ENCODE measurements at regions not wholly inside any gene's neighbourhood (a gene's known extent, or its start where the extent isn't known, plus 50 kb on each side); places are given as distances from the start of the nearest gene placed in this dataset.
A peak's percentile ranks its signal among the peaks of the same experiment; 100 is the strongest.

DNA sequence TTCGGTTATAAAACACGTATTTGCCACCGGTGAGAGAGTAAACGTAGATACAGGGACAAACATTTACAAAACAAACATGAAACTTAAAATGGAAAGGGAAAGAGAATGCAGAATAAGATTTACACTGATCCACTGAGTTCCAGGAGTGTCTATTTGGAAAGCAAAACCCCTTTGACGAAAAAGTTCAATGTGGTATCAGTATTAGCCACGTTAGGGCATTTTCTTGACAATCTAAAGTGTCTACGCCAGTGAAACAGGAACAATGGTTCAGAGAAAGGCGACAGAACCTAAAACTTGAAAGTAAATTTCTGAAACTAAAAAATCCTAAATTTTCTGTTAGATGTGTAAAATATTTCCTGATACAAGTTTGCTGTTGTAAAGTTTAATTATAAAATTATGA, 278.5 kb upstream of the TENM3 start:
- no peak for DNase-seq (ENCODE audit: low spot score)

DNA sequence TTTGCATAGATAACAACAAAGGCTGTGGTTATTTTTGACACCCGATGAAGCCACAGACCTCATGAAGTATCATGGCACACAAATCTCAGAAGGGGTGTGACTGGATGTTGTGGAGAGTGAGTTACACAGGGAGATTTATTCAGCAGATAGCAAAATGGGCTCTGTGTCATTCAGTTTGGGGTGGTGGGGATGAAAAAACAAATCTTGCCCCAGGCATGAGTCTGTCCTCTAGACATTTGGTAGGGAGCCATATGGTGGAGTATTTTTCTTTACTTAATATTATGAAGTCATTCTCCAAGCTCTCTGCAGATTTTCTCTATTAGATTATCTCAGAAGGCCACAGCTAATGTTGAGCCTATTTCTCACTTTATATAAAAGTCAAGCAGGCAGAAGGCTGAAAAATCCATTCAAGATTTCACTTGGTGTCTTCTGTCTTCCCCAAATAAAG, 277.1 kb upstream of the TENM3 start:
- DNase-seq (ENCODE audit: low spot score), result peak; percentile 50

DNA sequence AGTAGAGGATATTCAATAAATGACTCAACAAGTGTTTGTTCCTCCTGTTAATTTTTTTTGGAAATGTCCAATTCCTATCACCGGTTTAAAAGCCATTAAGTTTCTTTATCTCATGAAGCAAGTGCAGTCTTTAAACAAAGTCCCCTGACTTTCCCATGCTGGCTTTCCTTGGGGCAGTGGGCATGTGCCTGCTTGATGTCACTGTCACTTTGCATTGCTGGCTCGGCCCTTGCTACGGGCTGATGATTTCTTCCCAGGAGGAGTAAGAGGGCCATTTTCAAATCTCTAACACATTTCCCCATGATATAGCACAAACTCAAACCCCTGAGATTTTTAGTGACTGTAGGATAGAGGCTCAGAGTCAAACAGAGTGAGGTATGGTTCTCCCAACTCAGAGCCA, 275.8 kb upstream of the TENM3 start:
- no peak for DNase-seq (ENCODE audit: low spot score)

DNA sequence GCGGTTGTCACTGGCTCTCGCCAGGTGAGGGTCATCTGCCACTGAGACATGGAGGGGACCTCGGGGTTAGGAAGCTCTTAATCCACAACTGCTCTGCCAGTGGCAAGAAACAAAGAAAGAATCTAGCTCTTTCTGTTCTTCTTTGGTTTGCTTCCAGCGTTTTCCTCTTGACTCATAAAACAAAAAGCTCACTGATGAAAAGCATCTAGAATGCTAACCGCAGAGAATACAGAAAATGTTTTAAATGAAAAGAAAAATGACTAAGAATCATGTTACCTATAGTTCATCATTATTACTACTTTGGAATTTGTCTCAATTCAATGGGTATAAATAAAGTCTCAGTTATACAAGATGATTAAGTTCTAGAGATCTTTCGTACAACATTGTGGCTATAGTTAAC, 274.8 kb upstream of the TENM3 start:
- DNase-seq (ENCODE audit: low spot score), result peak; percentile 37

DNA sequence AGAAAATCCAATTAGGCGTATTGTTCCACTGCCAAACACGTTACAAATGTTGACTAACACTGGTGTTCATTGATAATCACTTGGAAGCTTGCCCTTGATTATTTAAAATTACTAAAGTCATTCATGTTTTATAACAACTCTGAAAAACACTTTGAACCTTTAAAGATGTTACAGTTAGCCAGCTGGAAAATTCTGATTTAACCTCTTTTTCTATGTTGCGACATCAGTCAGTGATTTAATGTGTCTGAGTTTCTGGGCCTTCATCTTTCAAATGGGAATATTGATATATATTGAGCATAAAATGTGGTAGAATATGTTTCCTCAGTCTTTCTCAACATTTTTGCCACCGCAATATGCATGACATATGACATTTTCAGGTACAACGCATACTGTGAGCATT, 274.1 kb upstream of the TENM3 start:
- no peak for DNase-seq (ENCODE audit: low spot score)

DNA sequence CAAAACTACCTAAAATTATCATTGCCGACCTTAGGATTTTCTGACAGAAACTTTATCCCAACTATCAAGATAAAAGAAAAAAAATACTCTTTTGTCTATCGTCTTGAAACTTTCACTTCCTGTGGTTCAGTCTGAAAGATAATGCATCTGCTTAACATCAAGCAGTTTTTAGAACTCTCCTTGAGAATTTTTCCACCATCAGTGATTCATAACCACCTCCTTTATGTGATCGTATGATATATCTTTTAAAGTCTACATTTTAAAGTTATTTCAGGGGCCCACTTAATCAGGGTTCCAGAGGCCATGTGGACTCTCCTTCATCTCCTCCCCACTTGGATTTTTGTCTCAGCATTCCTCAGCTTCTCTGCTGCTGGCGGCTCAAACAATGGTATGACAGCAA, 272.8 kb upstream of the TENM3 start:
- no peak for DNase-seq (ENCODE audit: low spot score)

DNA sequence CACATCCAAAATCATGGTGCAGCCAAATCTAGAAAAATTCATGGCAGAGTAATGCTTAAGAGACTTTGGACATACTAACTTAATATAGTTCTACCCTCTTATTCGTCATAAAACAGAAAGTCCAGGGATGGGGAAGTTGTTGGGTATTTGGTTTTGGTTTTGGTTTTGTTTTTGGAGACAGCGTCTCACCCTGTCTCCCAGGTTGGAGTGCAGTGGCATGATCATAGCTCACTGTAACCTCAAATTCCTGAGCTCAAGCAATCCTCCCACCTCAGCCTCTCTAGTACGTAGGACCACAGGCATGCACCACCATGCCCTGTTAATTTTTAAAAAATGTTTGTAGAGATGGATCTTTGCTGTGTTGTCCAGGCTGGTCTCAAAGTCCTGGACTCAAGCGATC, 271.8 kb upstream of the TENM3 start:
- DNase-seq (ENCODE audit: low spot score), result no peak

DNA sequence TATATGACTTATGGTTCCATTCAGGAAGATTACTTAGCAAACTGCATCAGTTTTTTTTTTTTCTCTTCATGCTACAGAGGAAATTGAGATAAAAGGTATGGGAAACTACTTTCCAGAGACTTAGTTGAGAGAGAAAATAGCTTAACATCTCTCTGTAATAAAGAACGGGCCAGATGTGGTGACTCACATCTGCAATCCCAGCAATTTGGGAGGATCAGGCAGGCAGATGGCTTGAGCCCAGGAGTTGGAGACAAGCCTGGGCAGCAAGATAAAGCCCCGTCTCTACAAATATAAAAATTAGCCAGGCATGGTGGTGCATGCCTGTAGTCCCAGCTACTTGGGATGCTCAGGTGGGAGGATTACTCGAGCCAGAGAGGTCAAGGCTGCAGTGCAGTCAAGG, 271.2 kb upstream of the TENM3 start:
- DNase-seq (ENCODE audit: low spot score), result peak; percentile 46

DNA sequence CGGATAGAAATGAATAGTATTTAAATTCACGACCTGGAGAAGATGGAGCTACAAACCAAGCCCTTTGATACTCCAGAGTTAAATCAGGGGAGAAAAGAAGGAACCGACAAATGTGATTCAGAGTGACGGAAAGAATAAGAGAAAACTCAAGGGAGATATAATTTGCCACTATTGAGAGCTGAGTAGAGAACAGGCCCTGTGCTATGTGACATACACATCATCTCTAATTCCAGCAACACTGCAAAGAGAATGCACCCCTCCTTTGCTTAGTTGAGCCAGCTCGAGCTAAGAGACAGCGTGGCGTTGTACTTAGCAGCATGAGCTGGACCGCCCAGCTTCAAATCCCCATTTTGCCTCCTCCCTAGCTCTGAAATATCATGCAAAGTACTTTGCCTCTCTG, 266.4 kb upstream of the TENM3 start:
- no peak for DNase-seq (ENCODE audit: low spot score)

DNA sequence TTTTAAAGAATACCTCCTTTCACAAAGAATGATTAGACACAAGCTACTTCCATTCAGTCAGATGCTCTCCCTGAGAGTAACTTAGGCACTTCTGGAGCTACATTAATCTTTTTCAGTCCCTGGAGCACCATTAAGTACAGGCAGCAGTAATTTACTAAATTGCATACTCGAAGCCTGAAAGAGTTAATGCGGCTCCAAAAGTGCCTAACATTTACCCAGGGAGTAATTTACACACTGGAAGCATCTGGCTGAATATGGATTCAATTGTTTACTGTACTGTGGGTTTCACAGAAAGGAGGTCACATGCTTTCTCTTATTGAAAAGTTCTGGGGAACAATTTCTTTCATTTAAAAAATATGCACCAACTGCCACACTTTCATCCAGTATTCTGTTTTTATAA, 260.8 kb upstream of the TENM3 start:
- DNase-seq (ENCODE audit: low spot score), result no peak

DNA sequence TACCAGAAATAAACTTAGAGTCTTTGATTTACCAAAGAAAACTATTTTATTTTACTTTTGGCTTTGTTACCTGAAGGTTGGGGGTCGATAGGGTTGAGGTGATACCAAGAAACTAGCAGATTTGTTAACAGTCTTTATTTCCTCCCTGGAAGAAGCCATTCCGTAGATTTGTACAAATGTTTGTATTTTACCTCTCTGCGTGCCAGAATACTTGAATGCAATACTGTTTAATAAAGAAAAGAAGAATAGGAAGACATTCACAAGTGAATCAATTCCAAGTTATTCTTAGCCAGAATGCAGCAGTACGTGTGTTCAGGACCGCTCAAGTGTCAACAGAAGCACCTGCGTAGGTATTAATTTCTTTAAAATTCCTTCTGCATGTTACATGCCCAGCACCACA, 260.3 kb upstream of the TENM3 start:
- DNase-seq (ENCODE audit: low spot score), result no peak

DNA sequence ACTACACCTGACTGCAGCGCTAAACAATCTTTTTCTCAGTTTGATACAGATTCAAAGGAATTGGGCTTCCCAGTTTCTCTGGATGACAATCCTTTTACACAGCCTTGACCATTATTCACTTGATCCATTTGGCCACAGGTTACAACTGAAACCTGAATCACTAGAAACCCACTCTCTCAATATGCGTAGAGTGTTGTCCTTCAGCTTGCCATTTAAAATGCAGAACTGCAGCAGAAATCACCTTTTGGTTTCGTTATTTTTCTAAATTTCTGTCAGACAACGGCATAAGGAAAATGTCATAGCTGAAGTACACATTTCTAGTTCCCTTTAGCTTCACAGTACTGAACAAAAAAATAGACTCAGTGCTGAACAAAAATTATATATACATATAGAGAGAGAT, 255.8 kb upstream of the TENM3 start:
- DNase-seq (ENCODE audit: low spot score), result no peak

DNA sequence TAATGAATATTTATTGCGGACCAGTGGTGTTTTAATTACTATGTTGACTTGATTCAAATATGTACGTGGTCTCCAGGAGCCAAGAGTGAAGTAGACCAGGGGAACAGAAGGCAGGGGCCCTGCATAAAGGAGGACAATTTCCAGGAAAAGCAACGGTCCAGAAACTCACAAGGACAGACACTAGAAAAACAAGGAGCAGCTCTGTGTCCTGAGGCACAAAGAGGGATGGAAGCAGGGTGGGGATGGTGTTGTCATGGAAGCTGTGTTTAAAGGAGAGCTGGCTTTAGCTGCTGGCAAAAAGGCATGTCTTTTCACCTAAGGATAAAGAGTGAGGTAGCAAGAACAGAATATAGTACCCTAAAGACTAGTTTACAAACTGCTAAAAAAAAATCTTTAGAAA, 254.1 kb upstream of the TENM3 start:
- DNase-seq (ENCODE audit: low spot score), result no peak

DNA sequence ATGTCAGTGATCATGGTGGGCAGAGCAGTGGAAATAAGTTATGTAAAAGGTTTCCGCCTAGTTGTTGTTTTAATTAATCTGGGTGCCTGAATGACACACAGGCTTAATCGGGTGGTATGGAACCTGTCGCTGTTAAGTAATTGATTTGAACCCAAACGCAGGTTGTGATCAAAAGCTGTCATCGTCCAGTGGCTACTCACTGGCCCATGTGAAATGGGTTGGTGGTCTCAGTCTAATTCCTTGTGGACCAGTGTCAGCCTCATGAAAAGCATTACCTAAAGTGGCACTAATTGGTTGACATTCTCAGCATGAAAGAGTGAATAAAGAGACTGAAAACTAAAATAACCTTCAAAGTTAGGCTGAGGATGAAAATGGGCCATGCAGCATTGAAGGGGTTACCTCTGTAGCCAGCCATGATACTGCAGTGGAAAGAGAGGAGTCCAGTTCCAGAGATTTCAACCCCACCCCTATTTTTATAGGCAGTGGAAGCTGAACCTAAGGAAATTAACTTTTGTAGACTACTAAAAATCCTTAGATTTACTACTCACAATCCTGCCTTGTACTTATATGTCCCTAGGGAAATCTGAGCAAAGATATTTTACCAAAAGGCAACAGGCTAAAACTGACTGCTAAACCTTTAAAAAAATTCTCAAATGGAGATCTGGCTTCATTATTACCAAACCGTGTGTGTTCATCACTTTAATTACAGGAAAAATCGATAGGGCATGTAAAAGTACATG, 251.7 kb upstream of the TENM3 start:
- no peak for DNase-seq (ENCODE audit: low spot score)

DNA sequence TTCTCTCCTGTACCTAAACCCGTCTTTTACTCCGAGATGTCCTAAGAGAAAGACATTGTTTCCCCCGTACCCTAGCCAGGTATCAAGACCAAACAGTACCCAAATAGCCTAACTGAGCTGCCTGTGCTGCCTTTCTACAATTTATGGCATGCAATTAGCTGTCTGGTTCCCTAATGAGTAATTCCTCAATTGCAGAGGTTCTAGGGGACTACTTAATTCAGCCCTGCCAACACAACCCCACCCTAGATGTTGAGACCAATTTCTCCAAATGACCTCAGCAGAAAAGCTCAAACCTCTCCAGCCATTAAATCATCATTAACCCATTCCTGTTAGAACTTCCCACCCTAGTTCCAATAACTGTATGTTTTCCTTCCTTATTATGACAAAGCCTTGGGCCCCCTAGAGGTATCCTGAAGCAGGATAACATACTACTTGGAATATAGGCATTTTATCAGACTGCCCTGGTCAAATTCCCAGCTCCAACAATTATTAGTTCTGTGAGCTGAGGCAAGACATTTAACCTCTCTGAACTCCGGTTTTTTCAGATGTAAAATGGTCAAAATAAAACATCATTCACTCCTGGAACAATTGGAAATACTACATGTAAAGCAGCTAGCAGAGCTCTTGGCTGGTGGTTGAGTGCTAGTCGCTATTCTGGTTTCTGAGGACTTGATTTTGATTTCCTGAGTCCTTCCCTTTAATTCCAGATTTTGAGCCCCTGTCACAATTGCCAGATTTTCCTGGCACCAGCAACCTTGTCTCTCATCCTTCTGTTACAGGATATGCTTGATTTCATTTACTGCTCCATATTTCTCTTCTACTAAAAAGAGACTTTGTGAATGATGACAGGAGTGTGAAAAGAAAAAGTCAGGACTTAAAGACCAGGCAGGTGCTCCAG, 244.6 kb upstream of the TENM3 start:
- no peak for DNase-seq (ENCODE audit: low spot score)

DNA sequence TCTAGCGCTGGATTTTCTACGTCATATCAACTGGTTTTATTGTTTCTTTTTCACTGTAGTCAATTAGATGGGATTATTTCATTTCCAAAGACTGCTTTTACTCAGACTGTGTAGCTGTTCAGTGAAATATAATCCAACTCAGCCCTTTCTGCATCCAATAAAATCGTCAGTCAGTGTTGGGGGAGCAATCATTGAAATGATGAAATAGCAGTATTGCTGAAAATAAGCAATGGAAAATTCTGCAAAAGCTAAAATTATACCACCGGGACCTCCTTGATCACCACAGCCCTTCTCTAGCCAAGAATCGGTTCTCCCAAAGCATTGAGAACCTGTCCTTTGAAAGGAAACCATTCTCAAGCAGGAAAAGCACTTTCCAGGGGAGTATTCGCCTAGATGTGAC, 243.1 kb upstream of the TENM3 start:
- no peak for DNase-seq (ENCODE audit: low spot score)

DNA sequence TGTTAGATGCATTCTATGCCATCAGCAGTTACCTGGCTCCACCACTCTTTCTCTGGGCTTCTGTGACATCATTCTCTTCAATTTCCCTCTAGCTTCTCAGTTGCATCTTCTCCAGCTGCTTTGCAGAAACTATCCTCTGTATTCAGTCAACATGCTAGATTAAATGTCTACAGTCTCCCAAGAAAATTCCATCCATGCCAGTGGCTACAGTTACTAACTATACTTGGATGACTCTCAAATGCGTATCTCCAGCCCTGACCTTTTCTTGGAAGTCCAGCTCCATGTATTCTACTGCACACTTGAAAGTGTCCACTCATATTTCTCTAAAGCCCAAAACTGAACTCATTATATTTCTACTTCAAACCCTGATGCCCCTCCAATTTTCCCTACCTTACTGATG, 232.3 kb upstream of the TENM3 start:
- DNase-seq (ENCODE audit: low spot score), result peak; percentile 50

DNA sequence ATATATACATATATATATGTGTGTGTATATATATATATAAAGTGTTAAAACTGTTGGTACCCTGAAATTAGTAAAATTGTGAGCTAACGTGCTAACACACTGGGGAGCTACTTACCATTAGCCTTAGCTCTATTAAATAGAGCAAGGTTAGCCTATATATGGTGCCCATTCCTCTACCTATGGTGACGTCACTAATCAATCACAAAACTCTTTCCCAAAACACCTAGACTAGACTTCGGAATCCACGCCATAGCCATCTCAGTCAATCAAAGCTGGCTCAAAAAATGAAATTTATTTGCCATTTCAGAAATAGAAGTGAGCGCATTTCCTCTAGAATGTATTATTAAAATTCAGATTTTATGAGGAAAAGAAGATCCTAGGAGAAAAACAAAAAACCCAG, 229.0 kb upstream of the TENM3 start:
- no peak for DNase-seq (ENCODE audit: low spot score)

DNA sequence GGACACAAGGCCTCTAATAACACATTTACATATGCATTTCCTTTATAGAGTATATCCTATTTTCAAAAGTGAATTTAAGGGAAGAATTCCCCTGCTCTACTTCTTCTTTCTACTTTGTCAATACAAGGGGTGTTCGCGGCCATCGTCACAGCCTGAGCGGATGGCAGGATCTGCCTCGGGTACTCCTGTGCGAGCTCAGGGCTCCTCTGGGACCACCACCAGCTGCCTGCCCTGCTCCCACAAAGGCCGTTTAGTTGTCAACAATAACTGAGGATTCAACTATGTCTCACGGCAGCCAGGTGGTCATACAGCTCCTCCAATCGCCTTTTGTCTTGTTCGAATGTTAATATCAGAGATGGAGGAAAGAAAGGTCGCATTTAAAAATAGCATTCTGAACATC, 228.2 kb upstream of the TENM3 start:
- no peak for DNase-seq (ENCODE audit: low spot score)

DNA sequence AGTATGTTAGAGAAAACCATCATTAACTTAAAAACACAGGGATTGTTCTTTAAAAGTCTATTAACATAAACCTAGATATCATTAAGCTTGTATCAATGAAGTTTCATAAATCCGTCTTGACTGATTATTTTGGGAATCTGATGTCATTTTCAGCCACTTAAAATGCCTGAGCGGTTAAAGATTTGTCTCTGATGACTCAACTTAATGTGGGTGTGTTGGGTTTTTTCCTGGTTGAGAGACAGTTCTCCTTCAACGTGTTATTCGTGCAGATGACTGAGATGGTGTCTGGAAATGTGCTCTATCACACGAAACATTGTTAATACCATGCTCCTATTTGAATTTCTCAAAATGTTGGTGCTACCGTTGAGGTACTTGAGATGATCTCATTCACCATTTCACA, 227.3 kb upstream of the TENM3 start:
- DNase-seq (ENCODE audit: low spot score), result no peak

DNA sequence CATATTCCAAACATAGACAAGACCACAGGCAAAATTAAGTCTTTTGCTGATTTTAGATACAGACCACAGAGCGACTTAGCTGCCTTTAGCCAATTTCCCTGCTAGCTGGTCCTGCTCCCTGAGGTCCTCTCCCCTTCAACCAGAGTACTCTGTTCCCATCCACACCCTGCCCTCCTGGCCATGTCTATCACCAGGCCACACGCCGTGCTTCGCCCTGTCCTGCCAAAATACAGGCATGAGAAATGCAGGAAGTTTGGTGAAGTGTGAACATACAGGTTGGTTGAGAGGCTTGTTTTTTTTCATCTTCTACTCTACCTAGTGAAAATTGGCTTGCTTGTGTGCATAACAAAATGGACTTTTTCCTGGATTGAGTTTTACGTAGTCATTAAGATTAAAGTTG, 226.2 kb upstream of the TENM3 start:
- DNase-seq (ENCODE audit: low spot score), result no peak

DNA sequence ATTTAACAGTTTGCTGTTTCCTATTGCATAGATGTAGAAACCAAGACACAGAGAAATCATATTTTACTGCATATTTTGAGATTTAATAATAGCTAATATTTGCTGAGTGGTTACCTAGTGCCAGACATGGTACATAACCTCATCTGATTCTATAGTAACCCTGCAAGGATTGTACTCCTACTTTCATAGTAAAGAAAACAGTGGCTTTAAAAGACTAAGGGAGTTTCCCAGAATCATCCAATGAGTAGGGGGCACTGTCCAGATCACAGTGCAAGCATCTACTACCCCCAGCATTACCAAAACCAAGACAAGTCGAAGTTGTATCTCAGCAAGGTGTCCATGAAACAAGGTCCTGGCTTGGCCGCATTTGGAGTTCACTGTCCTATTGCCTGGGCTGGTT, 224.5 kb upstream of the TENM3 start:
- no peak for DNase-seq (ENCODE audit: low spot score)

DNA sequence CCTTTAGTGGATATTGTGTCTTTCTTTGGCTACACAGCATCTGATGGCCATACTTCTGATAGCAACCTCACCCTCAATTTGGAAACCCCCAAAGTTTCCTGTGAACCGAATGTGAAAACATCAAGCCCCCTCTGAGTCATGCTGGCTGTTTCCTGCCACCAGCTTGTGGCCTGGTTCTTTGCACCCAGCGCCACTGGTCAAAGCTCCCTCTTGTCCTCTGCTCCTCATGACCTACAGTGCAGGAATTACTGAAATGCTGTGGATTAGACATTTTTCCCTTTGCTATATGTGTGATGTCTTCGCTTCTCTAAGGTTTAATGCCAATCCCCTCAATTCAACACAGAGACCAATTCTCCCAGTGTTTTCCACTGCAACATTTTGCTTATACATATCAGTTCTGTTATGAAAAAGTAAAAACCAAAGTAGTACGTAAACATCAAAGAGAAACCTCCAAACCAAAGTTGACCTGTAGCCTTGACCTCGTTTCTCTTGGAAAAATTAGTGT, 224.0 kb upstream of the TENM3 start:
- no peak for DNase-seq (ENCODE audit: low spot score)

Data from AG08395 (cell line).